Panc1 (cell line): ENCODE measurements at regions not wholly inside any gene's neighbourhood (a gene's known extent, or its start where the extent isn't known, plus 50 kb on each side); places are given as distances from the start of the nearest gene placed in this dataset.

Source experiments
- ATAC-seq: fragments of 200-7000 bp; cut with Tn5 transposase; 2 replicates; pipeline ENCODE4 v1.9.1; 2020; ENCODE audit warnings: mild to moderate bottlenecking, moderate library complexity
- BruUV-seq: library from RNA; stranded (reverse); fragments of 400-500 nt; replicated peaks from 2 replicates; lab custom pipeline; 2021; lab: Mats Ljungman, UMichigan
- CTCF ChIA-PET: fragments of 300-600 bp; sonication (Branson Sonifier 250); formaldehyde crosslinking; loops from one replicate; lab custom pipeline; 2022; ENCODE audit warnings: antibody characterized with exemption; lab: Charles Lee
- POLR2A ChIA-PET: fragments of 300-600 bp; sonication (Branson Sonifier 250); formaldehyde crosslinking; loops from one replicate; lab custom pipeline; 2022; ENCODE audit warnings: antibody characterized with exemption; lab: Charles Lee
- DNase-seq: peaks from one replicate; pipeline ENCODE4 v3.0.0-alpha.2; 2010; ENCODE audit warnings: low read depth, low spot score
- H3K27ac ChIP-seq: 2 replicates; pipeline ENCODE4 v1.5.1; 2011; ENCODE audit warnings: mild to moderate bottlenecking, low read length, inconsistent platforms
- H3K27me3 ChIP-seq: fragments of 200-500 bp; sonication (Bioruptor generic); 2 replicates; pipeline ENCODE4 v1.6.0; 2014; ENCODE audit warnings: low read length, inconsistent platforms; ENCODE audit not compliant: control insufficient read depth, insufficient read depth
- H3K36me3 ChIP-seq: fragments of 200-500 bp; sonication (Bioruptor generic); 2 replicates; pipeline ENCODE4 v1.5.1; 2014; ENCODE audit warnings: inconsistent platforms, mild to moderate bottlenecking, low read length, moderate library complexity; ENCODE audit not compliant: control insufficient read depth, insufficient read depth
- H3K4me1 ChIP-seq: 2 replicates; pipeline ENCODE4 v1.5.1; 2011; ENCODE audit warnings: inconsistent platforms, mild to moderate bottlenecking, low read length, moderate library complexity; ENCODE audit not compliant: control insufficient read depth, insufficient read depth
- H3K4me3 ChIP-seq, 2 experiments: 2 replicates each; pipeline ENCODE4 v1.5.1; 2011 to 2012; ENCODE audit warnings: low read depth in 2 of 2, low read length in 2 of 2, mild to moderate bottlenecking in 2 of 2, inconsistent platforms in 1 of 2, moderate library complexity in 1 of 2
- H3K9me3 ChIP-seq: fragments of 200-500 bp; sonication (Bioruptor generic); 2 replicates; pipeline ENCODE4 v1.5.1; 2014; ENCODE audit warnings: low read depth, mild to moderate bottlenecking, inconsistent platforms, low read length, moderate library complexity; ENCODE audit not compliant: control insufficient read depth, insufficient read depth
- CTCF ChIP-seq: fragments of 450-650 bp; IDR thresholded peaks from 2 replicates; pipeline ENCODE4 v1.5.1; 2017; ENCODE audit warnings: mild to moderate bottlenecking
- POLR2AphosphoS5 ChIP-seq: IDR thresholded peaks from 2 replicates; pipeline ENCODE4 v1.6.1; 2012; ENCODE audit warnings: mild to moderate bottlenecking, low read depth, low read length, moderate library complexity
- REST ChIP-seq, 2 experiments: IDR thresholded peaks; 2 replicates each; pipeline ENCODE4 v1.6.1; 2011 to 2012; ENCODE audit warnings: low read depth in 2 of 2, control low read depth in 1 of 2, low read length in 1 of 2, mild to moderate bottlenecking in 1 of 2, moderate library complexity in 1 of 2; ENCODE audit not compliant: insufficient read depth in 1 of 2
- SIN3A ChIP-seq: IDR thresholded peaks from 2 replicates; pipeline ENCODE4 v1.6.1; 2012; ENCODE audit warnings: low read depth, mild to moderate bottlenecking, low read length, moderate library complexity, borderline replicate concordance; ENCODE audit not compliant: insufficient read depth
- TCF7L2 ChIP-seq: IDR thresholded peaks from 2 replicates; pipeline ENCODE4 v1.6.1; 2011; ENCODE audit warnings: mild to moderate bottlenecking, low read depth, low read length, inconsistent platforms
- in situ Hi-C: cut with HindIII; loops from 2 replicates; pipeline ENCODE4 v1.10.0; 2016; ENCODE audit warnings: low sequenced_read_pairs, low pct_unique_long_range_greater_than_20kb
- intact Hi-C: fragments of 100-400 bp; cut with micrococcal nuclease; formaldehyde crosslinking; loops from one replicate; pipeline ENCODE4 v1.10.0; 2022; ENCODE audit not compliant: unreplicated experiment

GRCh38 chr7:85705076-85705475 is 518.2 kb upstream of the SEMA3D start:
- H3K36me3 ChIP-seq = no peaks in the 10 kb centered on the region
- no peak for ATAC-seq
- no peaks in the 10 kb centered on the region for H3K9me3 ChIP-seq
- no peaks in the 10 kb centered on the region for H3K4me1 ChIP-seq
- ChIA-PET POLR2A (no interaction called here), CTCF (no interaction called here)
- no peak for TF ChIP-seq SIN3A
- TF ChIP-seq TCF7L2 = no peak
- in situ Hi-C loops (no loop called here), intact Hi-C loops (no loop called here)
- H3K4me3 ChIP-seq = no peak overlapping the region
- no peaks in the 10 kb centered on the region for H3K27me3 ChIP-seq
- no peak overlapping the region for H3K27ac ChIP-seq
- no TSS peak for BruUV-seq
- DNase-seq = no peak

GRCh38 chr7:85703251-85704010 is 516.6 kb upstream of the SEMA3D start:
- in situ Hi-C loops (no loop called here), intact Hi-C loops (no loop called here)
- ATAC-seq = no peak
- Histone ChIP-seq H3K27ac (no peak overlapping the region), H3K27me3 (no peaks in the 10 kb centered on the region), H3K36me3 (no peaks in the 10 kb centered on the region), H3K4me3 (no peak overlapping the region), H3K4me1 (no peaks in the 10 kb centered on the region), H3K9me3 (no peaks in the 10 kb centered on the region)
- ChIA-PET POLR2A (no interaction called here), CTCF (no interaction called here)
- no peak for DNase-seq
- BruUV-seq = no TSS peak
- TF ChIP-seq CTCF (no peak), SIN3A (no peak), POLR2AphosphoS5 (no peak), REST (IDR thresholded peaks at IDR 0.05; ENCODE audit: insufficient read depth in 1 of 2, low read depth in 2 of 2, low read length in 1 of 2) (no peak), TCF7L2 (no peak)

GRCh38 chr7:85702348-85702747 is 515.5 kb upstream of the SEMA3D start:
- Histone ChIP-seq H3K4me1 (no peaks in the 10 kb centered on the region), H3K36me3 (no peaks in the 10 kb centered on the region), H3K4me3 (no peak overlapping the region), H3K9me3 (no peaks in the 10 kb centered on the region), H3K27ac (no peak overlapping the region), H3K27me3 (no peaks in the 10 kb centered on the region)
- intact Hi-C loops (no loop called here), in situ Hi-C loops (no loop called here)
- no peak for ATAC-seq
- POLR2A ChIA-PET = no interaction called here
- TF ChIP-seq TCF7L2 (no peak), POLR2AphosphoS5 (no peak), SIN3A (no peak), REST (IDR thresholded peaks at IDR 0.05; ENCODE audit: insufficient read depth in 1 of 2, low read depth in 2 of 2, low read length in 1 of 2) (no peak), CTCF (no peak)
- DNase-seq = no peak
- CTCF ChIA-PET = no interaction called here
- BruUV-seq = no TSS peak
